H9 (cell line): ENCODE measurements at regions not wholly inside any gene's neighbourhood (a gene's known extent, or its start where the extent isn't known, plus 50 kb on each side); places are given as distances from the start of the nearest gene placed in this dataset.

Source experiments
- DNase-seq: peaks from one replicate; pipeline ENCODE4 v3.0.0-alpha.2; 2017
- H2AFZ ChIP-seq: one replicate; pipeline ENCODE4 v1.6.1; 2013; ENCODE audit warnings: mild to moderate bottlenecking, low read length, control low read depth, moderate library complexity
- H2AK5ac ChIP-seq: 2 replicates; pipeline ENCODE4 v1.6.1; 2013; ENCODE audit warnings: low read length, control low read depth, mixed read lengths; ENCODE audit not compliant: insufficient read length
- H2BK120ac ChIP-seq: one replicate; pipeline ENCODE4 v1.6.1; 2013; ENCODE audit warnings: low read depth, mild to moderate bottlenecking, low read length, control low read depth, inconsistent platforms; ENCODE audit not compliant: poor library complexity, severe bottlenecking
- H2BK12ac ChIP-seq: 2 replicates; pipeline ENCODE4 v1.6.1; 2013; ENCODE audit warnings: low read length, control low read depth, mixed read lengths, low read depth; ENCODE audit not compliant: insufficient read length
- H2BK15ac ChIP-seq: 2 replicates; pipeline ENCODE4 v1.6.1; 2013; ENCODE audit warnings: low read depth, low read length, control low read depth
- H2BK20ac ChIP-seq: one replicate; pipeline ENCODE4 v1.6.1; 2013; ENCODE audit warnings: low read depth, mild to moderate bottlenecking, low read length, control low read depth, inconsistent platforms; ENCODE audit not compliant: poor library complexity, severe bottlenecking
- H2BK5ac ChIP-seq: 2 replicates; pipeline ENCODE4 v1.6.1; 2013; ENCODE audit warnings: low read length, control low read depth, mixed read lengths; ENCODE audit not compliant: insufficient read length
- H3K14ac ChIP-seq: 2 replicates; pipeline ENCODE4 v1.6.1; 2013; ENCODE audit warnings: low read length, control low read depth; ENCODE audit not compliant: insufficient read depth
- H3K18ac ChIP-seq: 2 replicates; pipeline ENCODE4 v1.6.1; 2013; ENCODE audit warnings: low read depth, mild to moderate bottlenecking, mixed read lengths, low read length, control low read depth; ENCODE audit not compliant: insufficient read length
- H3K23ac ChIP-seq: 2 replicates; pipeline ENCODE4 v1.6.1; 2013; ENCODE audit warnings: low read length, control low read depth, mixed read lengths, low read depth; ENCODE audit not compliant: insufficient read length
- H3K23me2 ChIP-seq: 2 replicates; pipeline ENCODE4 v1.6.1; 2013; ENCODE audit warnings: low read depth, mild to moderate bottlenecking, mixed read lengths, low read length, control low read depth; ENCODE audit not compliant: insufficient read length, poor library complexity, severe bottlenecking
- H3K27ac ChIP-seq: 2 replicates; pipeline ENCODE4 v1.5.1; 2013; ENCODE audit warnings: low read length, control low read depth, mixed read lengths, low read depth; ENCODE audit not compliant: insufficient read length
- H3K27me3 ChIP-seq: 2 replicates; pipeline ENCODE4 v1.6.1; 2013; ENCODE audit warnings: low read length, control low read depth, inconsistent platforms; ENCODE audit not compliant: insufficient read depth
- H3K4ac ChIP-seq: 2 replicates; pipeline ENCODE4 v1.6.1; 2013; ENCODE audit warnings: low read depth, mild to moderate bottlenecking, control low read depth, inconsistent platforms, low read length, moderate library complexity
- H3K4me1 ChIP-seq: 2 replicates; pipeline ENCODE4 v1.6.1; 2013; ENCODE audit warnings: low read length, control low read depth, inconsistent platforms; ENCODE audit not compliant: insufficient read depth
- H3K4me2 ChIP-seq: 2 replicates; pipeline ENCODE4 v1.6.1; 2013; ENCODE audit warnings: low read length, control low read depth, mixed read lengths; ENCODE audit not compliant: insufficient read length, insufficient read depth
- H3K56ac ChIP-seq: 2 replicates; pipeline ENCODE4 v1.6.1; 2013; ENCODE audit warnings: low read depth, mild to moderate bottlenecking, mixed read lengths, low read length, control low read depth; ENCODE audit not compliant: insufficient read length
- H3K79me1 ChIP-seq: 2 replicates; pipeline ENCODE4 v1.6.1; 2013; ENCODE audit warnings: low read depth, mild to moderate bottlenecking, moderate library complexity, low read length, control low read depth, inconsistent platforms; ENCODE audit not compliant: insufficient read depth, poor library complexity, severe bottlenecking
- H3K79me2 ChIP-seq: 2 replicates; pipeline ENCODE4 v1.6.1; 2013; ENCODE audit warnings: low read length, control low read depth, inconsistent platforms; ENCODE audit not compliant: insufficient read depth
- H3K9ac ChIP-seq: 2 replicates; pipeline ENCODE4 v1.6.1; 2013; ENCODE audit warnings: low read length, control low read depth, mixed read lengths; ENCODE audit not compliant: insufficient read length; ENCODE audit errors: extremely low read depth
- H3K9me3 ChIP-seq: one replicate; pipeline ENCODE4 v1.6.1; 2013; ENCODE audit warnings: low read depth, low read length, inconsistent platforms; ENCODE audit not compliant: control insufficient read depth
- H3T11ph ChIP-seq: one replicate; pipeline ENCODE4 v1.6.1; 2013; ENCODE audit warnings: mild to moderate bottlenecking, low read length, control low read depth, inconsistent platforms
- H4K20me1 ChIP-seq: one replicate; pipeline ENCODE4 v1.6.1; 2013; ENCODE audit not compliant: control insufficient read depth, insufficient read length, insufficient read depth
- H4K5ac ChIP-seq: 2 replicates; pipeline ENCODE4 v1.6.1; 2013; ENCODE audit warnings: low read depth, mild to moderate bottlenecking, mixed read lengths, low read length, control low read depth; ENCODE audit not compliant: insufficient read length
- H4K8ac ChIP-seq: replicated peaks from 2 replicates; pipeline ENCODE4 v1.6.1; 2013; ENCODE audit warnings: low read length, control low read depth, mixed read lengths, low read depth; ENCODE audit not compliant: insufficient read length
- H4K91ac ChIP-seq: 2 replicates; pipeline ENCODE4 v1.6.1; 2013; ENCODE audit warnings: low read depth, mild to moderate bottlenecking, moderate library complexity, mixed read lengths, low read length, control low read depth; ENCODE audit not compliant: insufficient read length
- H3K27ac Mint-ChIP-seq, 3 experiments: 2 replicates in 2 of 3; 3 replicates in 1 of 3; pipeline ENCODE4 v1.8.0; 2020 to 2021; ENCODE audit warnings: mixed read lengths in 3 of 3, mild to moderate bottlenecking in 1 of 3, moderate library complexity in 1 of 3
- H3K27me3 Mint-ChIP-seq: 2 replicates; pipeline ENCODE4 v1.8.0; 2021; ENCODE audit warnings: low read depth, mild to moderate bottlenecking, moderate library complexity, mixed read lengths
- H3K36me3 Mint-ChIP-seq, 3 experiments: 2 replicates in 2 of 3; 3 replicates in 1 of 3; pipeline ENCODE4 v1.8.0; 2020 to 2021; ENCODE audit warnings: low read depth in 3 of 3, mixed read lengths in 3 of 3; ENCODE audit not compliant: insufficient read depth in 1 of 3
- H3K4me1 Mint-ChIP-seq, 2 experiments: 2 replicates each; pipeline ENCODE4 v1.8.0; 2020; ENCODE audit warnings: mixed read lengths in 2 of 2
- H3K4me3 Mint-ChIP-seq, 2 experiments: 2 replicates in 1 of 2; 3 replicates in 1 of 2; pipeline ENCODE4 v1.8.0; 2020 to 2021; ENCODE audit warnings: mild to moderate bottlenecking in 2 of 2, mixed read lengths in 2 of 2, moderate library complexity in 1 of 2
- H3K9me3 Mint-ChIP-seq, 2 experiments: 2 replicates in 1 of 2; 3 replicates in 1 of 2; pipeline ENCODE4 v1.8.0; 2020; ENCODE audit warnings: mild to moderate bottlenecking in 2 of 2, mixed read lengths in 2 of 2, moderate library complexity in 1 of 2
- WGBS: extraction: QIAGEN DNeasy Blood & Tissue Kit; methylation state at CpG from one replicate; pipeline ENCODE4 v1.1.7; 2013; ENCODE audit warnings: missing lambda C conversion rate, low lambda C conversion rate, mixed read lengths; ENCODE audit not compliant: insufficient read length; ENCODE audit errors: extremely low coverage; 5-methylcytosine and 5-hydroxymethylcytosine counted together
- TF ChIP-seq, protein P1 (sequence below): fragments of 200-600 bp; sonication (generic); conservative IDR thresholded peaks from 3 replicates; pipeline ENCODE4 v1.8.0; 2021; ENCODE audit warnings: antibody characterized with exemption, mild to moderate bottlenecking

GRCh38 chr2:46816846-46817726, 98.5 kb downstream of the MCFD2 start:
- Histone ChIP-seq H3K14ac (no peak overlapping the region), H2BK120ac (no peak overlapping the region), H2AFZ (no peak overlapping the region), H3K27ac (no peak overlapping the region), H3K79me2 (no peaks in the 10 kb centered on the region; the same call in 1 of the 2 replicates), H3K4ac (no peak overlapping the region), H3K9me3 (no peaks in the 10 kb centered on the region), H3K79me1 (no peaks in the 10 kb centered on the region), H4K5ac (no peak overlapping the region), H3K4me2 (no peak overlapping the region), H4K20me1 (no peaks in the 10 kb centered on the region), H2BK5ac (no peak overlapping the region), H4K91ac (no peak overlapping the region), H3K23ac (no peak overlapping the region), H2BK12ac (no peak overlapping the region), H3K4me1 (no peaks in the 10 kb centered on the region), H3K9ac (no peak overlapping the region), H3K56ac (no peak overlapping the region), H3T11ph (no peak overlapping the region), H2BK20ac (no peak overlapping the region), H3K27me3 (no peaks in the 10 kb centered on the region), H2AK5ac (no peak overlapping the region), H2BK15ac (no peak overlapping the region), H3K18ac (no peak overlapping the region), H3K23me2 (no peaks in the 10 kb centered on the region), H4K8ac (no peak overlapping the region)
- DNase-seq = no peak
- Mint-ChIP-seq H3K36me3 (no peaks in the 10 kb centered on the region; a peak in 1 of 7 replicates), H3K9me3 (peaks cover 2 to 5% of the 10 kb centered on the region in 2 experiments; a peak in 3 of 5 replicates), H3K27ac (no peak overlapping the region), H3K4me3 (no peak overlapping the region), H3K4me1 (peaks cover 5 to 10% of the 10 kb centered on the region in 2 experiments), H3K27me3 (no peaks in the 10 kb centered on the region; the same call in none of the 2 replicates)
- no CpG with 5 or more reads among the region's 11 CpGs for WGBS
- TF ChIP-seq, protein P1, sequence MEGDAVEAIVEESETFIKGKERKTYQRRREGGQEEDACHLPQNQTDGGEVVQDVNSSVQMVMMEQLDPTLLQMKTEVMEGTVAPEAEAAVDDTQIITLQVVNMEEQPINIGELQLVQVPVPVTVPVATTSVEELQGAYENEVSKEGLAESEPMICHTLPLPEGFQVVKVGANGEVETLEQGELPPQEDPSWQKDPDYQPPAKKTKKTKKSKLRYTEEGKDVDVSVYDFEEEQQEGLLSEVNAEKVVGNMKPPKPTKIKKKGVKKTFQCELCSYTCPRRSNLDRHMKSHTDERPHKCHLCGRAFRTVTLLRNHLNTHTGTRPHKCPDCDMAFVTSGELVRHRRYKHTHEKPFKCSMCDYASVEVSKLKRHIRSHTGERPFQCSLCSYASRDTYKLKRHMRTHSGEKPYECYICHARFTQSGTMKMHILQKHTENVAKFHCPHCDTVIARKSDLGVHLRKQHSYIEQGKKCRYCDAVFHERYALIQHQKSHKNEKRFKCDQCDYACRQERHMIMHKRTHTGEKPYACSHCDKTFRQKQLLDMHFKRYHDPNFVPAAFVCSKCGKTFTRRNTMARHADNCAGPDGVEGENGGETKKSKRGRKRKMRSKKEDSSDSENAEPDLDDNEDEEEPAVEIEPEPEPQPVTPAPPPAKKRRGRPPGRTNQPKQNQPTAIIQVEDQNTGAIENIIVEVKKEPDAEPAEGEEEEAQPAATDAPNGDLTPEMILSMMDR = no peak
